ENCODE measurements at regions not wholly inside any gene's neighbourhood (a gene's known extent, or its start where the extent isn't known, plus 50 kb on each side); places are given as distances from the start of the nearest gene placed in this dataset.
A peak's percentile ranks its signal among the peaks of the same experiment; 100 is the strongest.
"Not testable (repeated sequence)": the region's sequence is repeated elsewhere in the genome, so short reads cannot be mapped to it uniquely, and the experiment has no call there.

DNA sequence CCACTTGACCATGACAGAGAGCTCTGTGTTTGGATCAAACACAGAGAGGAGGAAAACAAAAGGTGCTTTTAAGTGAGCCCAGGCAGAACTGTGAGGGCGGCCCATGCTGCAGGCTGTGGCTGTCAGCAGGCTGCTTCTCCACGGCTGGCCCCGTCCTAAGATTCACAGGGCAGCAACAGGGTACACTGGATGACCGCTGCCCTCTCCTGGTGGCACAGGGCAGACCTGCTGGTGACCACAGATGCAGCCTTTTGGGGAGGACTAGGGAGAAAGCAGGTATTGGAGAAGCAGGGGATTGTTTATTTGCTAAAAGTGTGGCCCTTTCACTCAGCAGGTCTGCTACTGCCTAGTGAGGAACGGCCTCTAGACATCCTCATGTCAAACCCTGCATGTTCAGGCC lies 183.7 kb downstream of the ADRA2C start:
- not testable (repeated sequence) for DNase-seq (ENCODE audit: low read depth)
- TF ChIP-seq CTCF (conservative IDR thresholded peaks at IDR 0.05; ENCODE audit: low read depth, low read length) = peak; percentile 57

DNA sequence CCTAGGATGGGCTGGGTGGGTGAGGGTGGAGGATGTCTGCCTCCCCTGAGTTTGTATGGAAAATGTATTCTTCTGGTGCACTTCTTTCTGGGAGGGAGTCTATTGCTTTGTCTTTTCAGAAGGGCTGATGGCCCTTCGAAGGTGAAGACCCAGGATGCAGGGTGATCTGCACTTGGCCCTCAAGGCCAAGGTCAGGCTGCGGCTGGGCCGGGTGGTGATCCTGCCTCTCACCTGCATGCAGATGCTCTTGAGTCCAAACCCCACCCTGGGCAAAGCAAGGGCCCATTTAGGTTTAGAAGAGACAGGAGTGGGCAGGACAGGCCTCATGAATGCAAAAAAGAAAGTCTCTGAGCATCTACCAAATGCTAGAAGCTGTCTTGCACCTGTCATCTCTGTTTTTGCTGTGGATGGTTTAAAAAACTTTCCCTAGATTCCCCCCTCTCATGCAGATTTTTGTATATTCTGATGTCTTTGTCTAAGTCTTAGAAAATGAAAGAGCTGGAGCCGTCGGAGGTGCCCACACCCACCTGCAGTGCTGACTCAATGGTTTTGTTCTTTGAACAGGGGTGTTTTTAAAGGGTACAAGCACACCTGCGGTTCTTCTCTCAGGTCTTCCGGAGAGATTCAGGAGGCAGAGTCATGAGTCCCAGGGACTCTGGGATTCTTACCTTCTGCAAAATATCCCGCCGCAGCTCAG lies 186.4 kb downstream of the ADRA2C start:
- DNase-seq (ENCODE audit: low read depth); H3K4me3 ChIP-seq (ENCODE audit: low read depth, low read length): not testable (repeated sequence)

More for the DNA sequence above, 183.7 kb downstream of the ADRA2C start:
- H3K4me3 ChIP-seq (ENCODE audit: low read depth, low read length) = not testable (repeated sequence)

DNA sequence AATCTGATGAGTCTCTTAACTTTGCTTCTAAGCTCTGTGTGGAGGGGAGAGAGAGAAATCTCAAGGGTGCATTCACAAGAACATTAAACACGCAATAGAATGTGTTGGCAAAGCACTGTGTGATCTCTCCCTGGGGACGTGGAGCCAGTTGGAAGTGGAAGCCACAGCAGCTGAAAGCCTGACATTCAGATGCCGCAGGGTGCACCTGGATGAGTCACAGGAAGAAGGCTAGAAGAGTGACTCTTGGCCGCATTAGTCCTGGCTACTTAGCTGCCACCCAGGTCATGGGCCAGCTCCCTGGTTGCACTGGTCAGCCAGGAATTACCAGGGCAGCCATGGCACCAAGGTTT lies 186.9 kb downstream of the ADRA2C start:
- H3K4me3 ChIP-seq (ENCODE audit: low read depth, low read length); DNase-seq (ENCODE audit: low read depth): not testable (repeated sequence)

- peak; percentile 45 for DNase-seq (ENCODE audit: low read depth)
- peak overlapping the region; percentile 79 for H3K4me3 ChIP-seq (ENCODE audit: low read depth, low read length)
Observed at GRCh38 chr4:3954540-3955320, 188.5 kb downstream of the ADRA2C start.

GRCh38 chr4:3955321-3956164 lies 189.4 kb downstream of the ADRA2C start:
- DNase-seq (ENCODE audit: low read depth) = peak; percentile 78
- peak overlapping the region; percentile 79 for H3K4me3 ChIP-seq (ENCODE audit: low read depth, low read length)

- H3K4me3 ChIP-seq (ENCODE audit: low read depth, low read length) = peak overlapping the region; percentile 56
- DNase-seq (ENCODE audit: low read depth) = not testable (repeated sequence)
Observed at GRCh38 chr4:3956165-3956867, 190.1 kb downstream of the ADRA2C start.

- H3K4me3 ChIP-seq (ENCODE audit: low read depth, low read length); DNase-seq (ENCODE audit: low read depth): not testable (repeated sequence)
Observed at GRCh38 chr4:3961091-3961672, 195.0 kb downstream of the ADRA2C start.

DNA sequence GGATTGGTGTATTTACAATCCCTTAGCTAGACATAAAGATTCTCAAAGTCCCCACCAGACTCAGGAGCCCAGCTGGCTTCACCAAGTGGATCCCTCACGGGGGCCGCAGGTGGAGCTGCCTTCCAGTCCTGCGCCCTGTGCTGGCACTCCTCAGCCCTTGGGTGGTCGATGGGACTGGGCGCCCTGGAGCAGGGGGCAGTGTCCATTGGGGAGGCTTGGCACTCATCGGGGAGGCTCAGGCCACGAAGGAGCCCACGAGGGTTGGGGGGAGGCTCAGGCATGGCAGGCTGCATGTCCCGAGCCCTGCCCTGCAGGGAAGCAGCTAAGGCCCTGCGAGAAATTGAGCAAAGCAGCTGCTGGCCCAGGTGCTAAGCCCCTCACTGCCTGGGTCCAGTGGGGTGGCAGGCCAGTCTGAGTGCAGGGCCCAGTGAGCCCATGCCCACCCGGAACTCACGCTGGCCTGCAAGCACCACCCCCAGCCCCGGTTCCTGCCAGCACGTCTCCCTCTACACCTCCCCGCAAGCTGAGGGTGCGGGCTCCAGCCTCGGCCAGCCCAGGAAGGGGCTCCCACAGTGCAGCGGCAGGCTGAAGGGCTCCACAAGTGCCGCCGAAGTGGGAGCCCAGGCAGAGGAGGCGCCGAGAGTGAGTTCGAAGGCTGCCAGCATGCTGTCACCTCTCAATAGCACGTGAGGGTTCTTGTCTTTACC lies 198.5 kb downstream of the ADRA2C start:
- DNase-seq (ENCODE audit: low read depth); H3K4me3 ChIP-seq (ENCODE audit: low read depth, low read length): not testable (repeated sequence)

DNA sequence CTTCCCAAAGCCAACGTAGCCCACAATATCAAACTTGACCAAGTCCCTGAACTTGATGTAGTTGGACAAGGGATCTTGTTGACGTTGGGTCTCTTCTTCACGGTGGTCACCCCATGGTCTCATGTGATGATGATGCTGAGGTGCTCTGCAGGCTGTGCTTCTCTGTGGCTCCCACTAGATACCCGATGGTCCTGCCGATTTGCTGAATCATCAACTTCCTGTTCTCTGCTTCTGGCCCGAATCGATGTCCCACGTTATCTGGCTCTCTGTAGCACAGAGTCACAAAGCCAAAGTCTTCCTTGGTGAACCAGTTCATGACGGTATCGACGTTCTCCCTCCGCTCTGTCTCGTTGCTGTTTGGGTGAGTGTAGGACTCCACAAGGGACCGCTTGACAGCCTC lies 201.0 kb downstream of the ADRA2C start:
- H3K4me3 ChIP-seq (ENCODE audit: low read depth, low read length); DNase-seq (ENCODE audit: low read depth): not testable (repeated sequence)

- DNase-seq (ENCODE audit: low read depth); H3K4me3 ChIP-seq (ENCODE audit: low read depth, low read length): not testable (repeated sequence)
Observed at GRCh38 chr4:3972626-3973025, 206.4 kb downstream of the ADRA2C start.

DNA sequence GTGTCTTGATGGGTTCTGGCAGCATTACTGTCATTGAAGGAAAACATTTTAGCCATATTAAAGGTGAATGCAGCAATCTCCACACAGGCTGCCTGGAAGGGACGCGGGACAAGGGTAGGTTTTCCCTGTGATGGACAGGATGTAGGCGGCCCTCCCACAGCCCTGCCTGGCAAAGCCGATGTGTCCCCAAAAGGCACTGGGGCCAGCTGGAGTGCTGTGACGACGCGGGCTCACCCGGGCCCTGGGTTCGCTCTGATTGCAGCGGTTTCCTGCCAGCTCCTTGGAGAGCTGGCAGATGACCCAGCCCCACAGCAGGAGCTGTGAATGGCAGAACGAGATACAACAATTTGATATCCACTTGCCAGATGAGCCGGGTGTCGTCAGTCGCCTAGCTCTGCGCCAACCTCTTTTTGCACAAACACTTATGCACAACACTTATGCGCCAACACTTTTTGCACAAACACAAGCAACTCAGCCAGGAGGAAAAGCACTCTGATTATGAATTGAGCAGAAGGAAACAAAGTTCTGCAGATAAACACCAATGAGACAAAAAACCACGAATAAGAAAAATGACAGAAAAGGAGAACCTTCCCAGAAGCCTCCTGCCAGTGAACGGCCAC lies 207.5 kb downstream of the ADRA2C start:
- DNase-seq (ENCODE audit: low read depth) = not testable (repeated sequence)

DNA sequence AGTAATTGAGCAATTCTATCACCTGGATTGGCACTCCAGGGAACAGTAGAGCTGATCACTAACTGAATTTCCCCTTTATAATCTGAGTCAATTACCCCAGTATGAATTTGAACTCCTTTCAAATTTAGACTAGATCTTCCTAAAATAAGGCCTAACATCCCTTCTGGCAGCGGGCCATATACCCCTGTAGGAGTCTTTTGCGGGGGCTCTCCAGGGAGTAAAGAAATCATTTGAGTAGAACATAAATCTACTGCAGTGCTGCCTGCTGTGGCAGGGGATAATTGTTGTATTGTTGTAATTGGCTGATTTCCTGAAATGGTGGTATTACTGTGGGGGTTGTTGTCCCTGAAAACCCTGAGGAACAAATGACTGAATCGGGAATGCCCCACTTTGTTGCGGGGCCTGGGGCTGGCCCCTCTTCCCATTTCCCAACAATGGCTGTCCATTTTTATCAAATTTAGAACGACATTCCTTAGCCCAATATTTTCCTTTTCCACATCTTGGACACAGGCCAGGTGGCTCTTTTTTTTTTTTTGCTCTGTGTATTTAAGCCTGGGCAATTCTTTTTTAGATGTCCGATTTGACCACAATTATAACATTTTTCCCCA lies 217.4 kb downstream of the ADRA2C start:
- DNase-seq (ENCODE audit: low read depth); H3K4me3 ChIP-seq (ENCODE audit: low read depth, low read length): not testable (repeated sequence)

More for the DNA sequence above, 207.5 kb downstream of the ADRA2C start:
- not testable (repeated sequence) for H3K4me3 ChIP-seq (ENCODE audit: low read depth, low read length)
